Mammary epithelial cell (primary cell): ENCODE measurements at regions not wholly inside any gene's neighbourhood (a gene's known extent, or its start where the extent isn't known, plus 50 kb on each side); places are given as distances from the start of the nearest gene placed in this dataset.

Experiments
- CTCF ChIP-seq, 2 donors: IDR thresholded peaks in 1 of 2; conservative IDR thresholded peaks in 1 of 2; 2 replicates each; pipeline ENCODE4 v1.5.1; 2011 to 2012; ENCODE audit warnings: inconsistent platforms in 2 of 2, low read length in 2 of 2, mild to moderate bottlenecking in 2 of 2, control low read depth in 1 of 2, low read depth in 1 of 2; ENCODE audit not compliant: insufficient read depth in 1 of 2; ENCODE audit errors: extremely low read depth in 1 of 2
- EZH2 ChIP-seq: IDR thresholded peaks from 2 replicates; pipeline ENCODE4 v1.6.1; 2012; ENCODE audit warnings: low read length, inconsistent platforms, borderline replicate concordance

GRCh38 chr18:51643483-51643882, 446.0 kb upstream of the MEX3C start:
- TF ChIP-seq CTCF (conservative IDR thresholded peaks at IDR 0.05 in 1 of 2, IDR thresholded peaks at IDR 0.05 in 1 of 2; ENCODE audit: extremely low read depth in 1 of 2, insufficient read depth in 1 of 2, low read depth in 1 of 2, low read length in 2 of 2) (no peak), EZH2 (no peak)
